ENCODE measurements at regions not wholly inside any gene's neighbourhood (a gene's known extent, or its start where the extent isn't known, plus 50 kb on each side); places are given as distances from the start of the nearest gene placed in this dataset.
"Not testable (repeated sequence)": the region's sequence is repeated elsewhere in the genome, so short reads cannot be mapped to it uniquely, and the experiment has no call there.

GRCh38 chr19:28596561-28597071, 616.3 kb downstream of the UQCRFS1 start:
- Mint-ChIP-seq H3K4me3 (no peak overlapping the region), H3K4me1 (peaks cover 61% of the 10 kb centered on the region), H3K36me3 (ENCODE audit: low read depth) (no peaks in the 10 kb centered on the region), H3K9me3 (no peaks in the 10 kb centered on the region), H3K27me3 (ENCODE audit: low read depth, poor library complexity) (peaks cover 50% of the 10 kb centered on the region), H3K27ac (no peak overlapping the region)
- no peak for TF ChIP-seq CTCF (IDR thresholded peaks at IDR 0.05)
- peak; percentile 63 for DNase-seq

- Mint-ChIP-seq H3K4me3 (no peak overlapping the region), H3K27ac (peak overlapping the region; percentile 82), H3K27me3 (ENCODE audit: low read depth, poor library complexity) (peaks cover 43% of the 10 kb centered on the region), H3K9me3 (no peaks in the 10 kb centered on the region), H3K36me3 (ENCODE audit: low read depth) (no peaks in the 10 kb centered on the region), H3K4me1 (peaks cover 60% of the 10 kb centered on the region)
- no peak for DNase-seq
- TF ChIP-seq CTCF (IDR thresholded peaks at IDR 0.05) = no peak
Measured at GRCh38 chr19:28595722-28596480, 617.0 kb downstream of the UQCRFS1 start.

GRCh38 chr19:28594737-28595136, 618.2 kb downstream of the UQCRFS1 start:
- Mint-ChIP-seq H3K27ac (no peak overlapping the region), H3K36me3 (ENCODE audit: low read depth) (no peaks in the 10 kb centered on the region), H3K27me3 (ENCODE audit: low read depth, poor library complexity) (peaks cover 42% of the 10 kb centered on the region), H3K4me1 (peaks cover 49% of the 10 kb centered on the region), H3K9me3 (no peaks in the 10 kb centered on the region), H3K4me3 (no peak overlapping the region)
- TF ChIP-seq CTCF (IDR thresholded peaks at IDR 0.05) = no peak
- no peak for DNase-seq

- Mint-ChIP-seq H3K27me3 (ENCODE audit: low read depth, poor library complexity) (peaks cover 34% of the 10 kb centered on the region), H3K4me1 (peaks cover 18% of the 10 kb centered on the region)
- DNase-seq; H3K36me3 Mint-ChIP-seq (ENCODE audit: low read depth); H3K4me3 Mint-ChIP-seq; H3K27ac Mint-ChIP-seq; H3K9me3 Mint-ChIP-seq: not testable (repeated sequence)
Measured at GRCh38 chr19:28589991-28590411, 623.0 kb downstream of the UQCRFS1 start.

- H3K9me3 Mint-ChIP-seq = no peaks in the 10 kb centered on the region
- DNase-seq = no peak
- H3K4me1 Mint-ChIP-seq = peaks cover 43% of the 10 kb centered on the region
- no peak for TF ChIP-seq CTCF (IDR thresholded peaks at IDR 0.05)
- no peak overlapping the region for H3K4me3 Mint-ChIP-seq
- no peaks in the 10 kb centered on the region for H3K36me3 Mint-ChIP-seq (ENCODE audit: low read depth)
- H3K27me3 Mint-ChIP-seq (ENCODE audit: low read depth, poor library complexity) = peaks cover 20% of the 10 kb centered on the region
- H3K27ac Mint-ChIP-seq = no peak overlapping the region
Measured at GRCh38 chr19:28586474-28586873, 626.5 kb downstream of the UQCRFS1 start.

GRCh38 chr19:28585796-28586195, 627.2 kb downstream of the UQCRFS1 start:
- no peak for DNase-seq
- H3K36me3 Mint-ChIP-seq (ENCODE audit: low read depth) = no peaks in the 10 kb centered on the region
- H3K27ac Mint-ChIP-seq = no peak overlapping the region
- no peaks in the 10 kb centered on the region for H3K9me3 Mint-ChIP-seq
- TF ChIP-seq CTCF (IDR thresholded peaks at IDR 0.05) = no peak
- no peak overlapping the region for H3K4me3 Mint-ChIP-seq
- peaks cover 20% of the 10 kb centered on the region for H3K27me3 Mint-ChIP-seq (ENCODE audit: low read depth, poor library complexity)
- H3K4me1 Mint-ChIP-seq = peaks cover 48% of the 10 kb centered on the region
